ENCODE measurements at regions not wholly inside any gene's neighbourhood (a gene's known extent, or its start where the extent isn't known, plus 50 kb on each side); places are given as distances from the start of the nearest gene placed in this dataset.

DNA sequence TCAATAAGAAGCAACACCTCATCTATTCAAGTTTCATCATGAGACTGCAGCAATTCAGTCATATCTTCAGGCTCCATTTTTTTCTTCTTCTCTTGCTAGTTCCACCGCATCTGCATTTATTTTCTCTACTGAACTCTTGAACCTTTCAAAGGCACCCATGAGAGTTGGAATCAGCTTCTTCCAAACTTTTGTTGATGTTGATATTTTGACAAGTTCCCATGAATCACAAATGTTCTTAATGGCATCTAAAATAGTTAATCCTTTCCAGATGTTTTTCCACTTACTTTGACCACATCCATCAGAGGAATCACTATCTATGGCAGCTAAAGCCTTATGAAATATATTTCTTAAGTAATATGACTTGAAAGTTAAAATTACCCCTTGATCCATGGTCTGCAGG is 434.3 kb downstream of the GPATCH2 start:
- no peak for TF ChIP-seq EGR1 (IDR thresholded peaks at IDR 0.05; ENCODE audit: low read depth in 2 of 2)
- TF ChIP-seq, protein P1, sequence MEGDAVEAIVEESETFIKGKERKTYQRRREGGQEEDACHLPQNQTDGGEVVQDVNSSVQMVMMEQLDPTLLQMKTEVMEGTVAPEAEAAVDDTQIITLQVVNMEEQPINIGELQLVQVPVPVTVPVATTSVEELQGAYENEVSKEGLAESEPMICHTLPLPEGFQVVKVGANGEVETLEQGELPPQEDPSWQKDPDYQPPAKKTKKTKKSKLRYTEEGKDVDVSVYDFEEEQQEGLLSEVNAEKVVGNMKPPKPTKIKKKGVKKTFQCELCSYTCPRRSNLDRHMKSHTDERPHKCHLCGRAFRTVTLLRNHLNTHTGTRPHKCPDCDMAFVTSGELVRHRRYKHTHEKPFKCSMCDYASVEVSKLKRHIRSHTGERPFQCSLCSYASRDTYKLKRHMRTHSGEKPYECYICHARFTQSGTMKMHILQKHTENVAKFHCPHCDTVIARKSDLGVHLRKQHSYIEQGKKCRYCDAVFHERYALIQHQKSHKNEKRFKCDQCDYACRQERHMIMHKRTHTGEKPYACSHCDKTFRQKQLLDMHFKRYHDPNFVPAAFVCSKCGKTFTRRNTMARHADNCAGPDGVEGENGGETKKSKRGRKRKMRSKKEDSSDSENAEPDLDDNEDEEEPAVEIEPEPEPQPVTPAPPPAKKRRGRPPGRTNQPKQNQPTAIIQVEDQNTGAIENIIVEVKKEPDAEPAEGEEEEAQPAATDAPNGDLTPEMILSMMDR (IDR thresholded peaks at IDR 0.05; ENCODE audit: low read depth, low read length, missing input control), result no peak
- TF ChIP-seq, protein P2, sequence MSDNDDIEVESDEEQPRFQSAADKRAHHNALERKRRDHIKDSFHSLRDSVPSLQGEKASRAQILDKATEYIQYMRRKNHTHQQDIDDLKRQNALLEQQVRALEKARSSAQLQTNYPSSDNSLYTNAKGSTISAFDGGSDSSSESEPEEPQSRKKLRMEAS (IDR thresholded peaks at IDR 0.05), result no peak
- TF ChIP-seq RAD21 (IDR thresholded peaks at IDR 0.05), result no peak
- no peak for TF ChIP-seq RXRA (IDR thresholded peaks at IDR 0.05)
- no peak for TF ChIP-seq YY1 (IDR thresholded peaks at IDR 0.05)
- TF ChIP-seq TAF1 (conservative IDR thresholded peaks at IDR 0.05), result no peak
- TF ChIP-seq, protein P3, sequence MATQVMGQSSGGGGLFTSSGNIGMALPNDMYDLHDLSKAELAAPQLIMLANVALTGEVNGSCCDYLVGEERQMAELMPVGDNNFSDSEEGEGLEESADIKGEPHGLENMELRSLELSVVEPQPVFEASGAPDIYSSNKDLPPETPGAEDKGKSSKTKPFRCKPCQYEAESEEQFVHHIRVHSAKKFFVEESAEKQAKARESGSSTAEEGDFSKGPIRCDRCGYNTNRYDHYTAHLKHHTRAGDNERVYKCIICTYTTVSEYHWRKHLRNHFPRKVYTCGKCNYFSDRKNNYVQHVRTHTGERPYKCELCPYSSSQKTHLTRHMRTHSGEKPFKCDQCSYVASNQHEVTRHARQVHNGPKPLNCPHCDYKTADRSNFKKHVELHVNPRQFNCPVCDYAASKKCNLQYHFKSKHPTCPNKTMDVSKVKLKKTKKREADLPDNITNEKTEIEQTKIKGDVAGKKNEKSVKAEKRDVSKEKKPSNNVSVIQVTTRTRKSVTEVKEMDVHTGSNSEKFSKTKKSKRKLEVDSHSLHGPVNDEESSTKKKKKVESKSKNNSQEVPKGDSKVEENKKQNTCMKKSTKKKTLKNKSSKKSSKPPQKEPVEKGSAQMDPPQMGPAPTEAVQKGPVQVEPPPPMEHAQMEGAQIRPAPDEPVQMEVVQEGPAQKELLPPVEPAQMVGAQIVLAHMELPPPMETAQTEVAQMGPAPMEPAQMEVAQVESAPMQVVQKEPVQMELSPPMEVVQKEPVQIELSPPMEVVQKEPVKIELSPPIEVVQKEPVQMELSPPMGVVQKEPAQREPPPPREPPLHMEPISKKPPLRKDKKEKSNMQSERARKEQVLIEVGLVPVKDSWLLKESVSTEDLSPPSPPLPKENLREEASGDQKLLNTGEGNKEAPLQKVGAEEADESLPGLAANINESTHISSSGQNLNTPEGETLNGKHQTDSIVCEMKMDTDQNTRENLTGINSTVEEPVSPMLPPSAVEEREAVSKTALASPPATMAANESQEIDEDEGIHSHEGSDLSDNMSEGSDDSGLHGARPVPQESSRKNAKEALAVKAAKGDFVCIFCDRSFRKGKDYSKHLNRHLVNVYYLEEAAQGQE (IDR thresholded peaks at IDR 0.05), result no peak
- TF ChIP-seq HNF4G (IDR thresholded peaks at IDR 0.05), result no peak
- no peak for TF ChIP-seq GABPA (IDR thresholded peaks at IDR 0.05 in 1 of 2, conservative IDR thresholded peaks at IDR 0.05 in 1 of 2)
- TF ChIP-seq FOXA1 (IDR thresholded peaks at IDR 0.05), result no peak
- no peak for TF ChIP-seq SP1 (IDR thresholded peaks at IDR 0.05)
- TF ChIP-seq, protein P4, sequence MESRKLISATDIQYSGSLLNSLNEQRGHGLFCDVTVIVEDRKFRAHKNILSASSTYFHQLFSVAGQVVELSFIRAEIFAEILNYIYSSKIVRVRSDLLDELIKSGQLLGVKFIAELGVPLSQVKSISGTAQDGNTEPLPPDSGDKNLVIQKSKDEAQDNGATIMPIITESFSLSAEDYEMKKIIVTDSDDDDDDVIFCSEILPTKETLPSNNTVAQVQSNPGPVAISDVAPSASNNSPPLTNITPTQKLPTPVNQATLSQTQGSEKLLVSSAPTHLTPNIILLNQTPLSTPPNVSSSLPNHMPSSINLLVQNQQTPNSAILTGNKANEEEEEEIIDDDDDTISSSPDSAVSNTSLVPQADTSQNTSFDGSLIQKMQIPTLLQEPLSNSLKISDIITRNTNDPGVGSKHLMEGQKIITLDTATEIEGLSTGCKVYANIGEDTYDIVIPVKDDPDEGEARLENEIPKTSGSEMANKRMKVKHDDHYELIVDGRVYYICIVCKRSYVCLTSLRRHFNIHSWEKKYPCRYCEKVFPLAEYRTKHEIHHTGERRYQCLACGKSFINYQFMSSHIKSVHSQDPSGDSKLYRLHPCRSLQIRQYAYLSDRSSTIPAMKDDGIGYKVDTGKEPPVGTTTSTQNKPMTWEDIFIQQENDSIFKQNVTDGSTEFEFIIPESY (IDR thresholded peaks at IDR 0.05), result no peak
- no peak for TF ChIP-seq JUND (IDR thresholded peaks at IDR 0.05)
